ENCODE measurements at regions not wholly inside any gene's neighbourhood (a gene's known extent, or its start where the extent isn't known, plus 50 kb on each side); places are given as distances from the start of the nearest gene placed in this dataset.

GRCh38 chr9:110130791-110131416 is 77.1 kb downstream of the C9orf152 start:
- TF ChIP-seq POLR2A (IDR thresholded peaks at IDR 0.05) (no peak), CTCF (IDR thresholded peaks at IDR 0.05) (no peak), POLR2AphosphoS5 (IDR thresholded peaks at IDR 0.05) (no peak)
